GM12892 (cell line): ENCODE measurements at regions not wholly inside any gene's neighbourhood (a gene's known extent, or its start where the extent isn't known, plus 50 kb on each side); places are given as distances from the start of the nearest gene placed in this dataset.
"Not testable (repeated sequence)": the region's sequence is repeated elsewhere in the genome, so short reads cannot be mapped to it uniquely, and the experiment has no call there.

Experiments used
- POLR2A ChIP-seq: IDR thresholded peaks from 2 replicates; pipeline ENCODE4 v1.6.1; 2011; ENCODE audit warnings: low read depth, low read length, control low read depth
- POLR2AphosphoS5 ChIP-seq: IDR thresholded peaks from 2 replicates; pipeline ENCODE4 v1.6.1; 2011; ENCODE audit warnings: low read depth, low read length, control low read depth
- TAF1 ChIP-seq: IDR thresholded peaks from 2 replicates; pipeline ENCODE4 v1.6.1; 2011; ENCODE audit warnings: low read depth, mild to moderate bottlenecking, control low read depth, low read length, borderline replicate concordance

- not testable (repeated sequence) for TF ChIP-seq POLR2A, POLR2AphosphoS5, TAF1
Observed at GRCh38 chr17:34030601-34031000, 224.5 kb upstream of the CCL2 start.
